CD14-positive monocyte (primary cell): ENCODE measurements at regions not wholly inside any gene's neighbourhood (a gene's known extent, or its start where the extent isn't known, plus 50 kb on each side); places are given as distances from the start of the nearest gene placed in this dataset.

Experiments used
- DNase-seq, 3 donors: peaks; one replicate each; pipeline ENCODE4 v3.0.0-alpha.2; 2011 to 2022
- H2AFZ ChIP-seq: 2 replicates; pipeline ENCODE4 v1.6.0; 2012; ENCODE audit warnings: mild to moderate bottlenecking, low read depth, low read length, inconsistent platforms; ENCODE audit not compliant: insufficient read depth, poor library complexity, severe bottlenecking
- H3K27ac ChIP-seq, 2 donors: 1 replicate in 1 of 2; 2 replicates in 1 of 2; pipeline ENCODE4 v1.5.1; 2012 to 2013; ENCODE audit warnings: low read length in 2 of 2, control low read depth in 1 of 2, inconsistent platforms in 1 of 2, low read depth in 1 of 2, mild to moderate bottlenecking in 1 of 2
- H3K27me3 ChIP-seq, 2 donors: one replicate each; pipeline versions ENCODE4 v1.6.0 to v1.6.1; 2011 to 2013; ENCODE audit warnings: low read length in 2 of 2; ENCODE audit not compliant: control insufficient read depth in 2 of 2, insufficient read depth in 2 of 2
- H3K36me3 ChIP-seq, 2 donors: replicated peaks in 1 of 2; 1 replicate in 1 of 2; 2 replicates in 1 of 2; pipeline versions ENCODE4 v1.5.1 to v1.6.1; 2012 to 2013; ENCODE audit warnings: low read length in 2 of 2, control low read depth in 1 of 2, inconsistent platforms in 1 of 2, mild to moderate bottlenecking in 1 of 2; ENCODE audit not compliant: insufficient read depth in 2 of 2, control insufficient read depth in 1 of 2
- H3K4me1 ChIP-seq, 2 donors: 1 replicate in 1 of 2; 2 replicates in 1 of 2; pipeline versions ENCODE4 v1.5.1 to v1.6.1; 2012 to 2013; ENCODE audit warnings: low read length in 2 of 2, control low read depth in 1 of 2, inconsistent platforms in 1 of 2, mild to moderate bottlenecking in 1 of 2, moderate library complexity in 1 of 2; ENCODE audit not compliant: insufficient read depth in 2 of 2, control insufficient read depth in 1 of 2
- H3K4me2 ChIP-seq: replicated peaks from 2 replicates; pipeline ENCODE3; 2012; ENCODE audit warnings: low read length, moderate library complexity, mild to moderate bottlenecking; ENCODE audit not compliant: poor library complexity, severe bottlenecking; ENCODE audit errors: extremely low read depth
- H3K4me3 ChIP-seq, 3 experiments: fragments of 200-600 bp in 1 of 3; sonication (generic) in 1 of 3; replicated peaks in 1 of 3; 1 replicate in 2 of 3; 2 replicates in 1 of 3; pipeline ENCODE4 v1.5.1; 2011 to 2013; ENCODE audit warnings: low read length in 3 of 3, mild to moderate bottlenecking in 3 of 3, control low read depth in 2 of 3, low read depth in 2 of 3, inconsistent platforms in 1 of 3, moderate library complexity in 1 of 3
- H3K79me2 ChIP-seq: 2 replicates; pipeline ENCODE4 v1.6.0; 2012; ENCODE audit warnings: mild to moderate bottlenecking, control low read depth, inconsistent platforms, low read length, moderate library complexity; ENCODE audit not compliant: insufficient read depth
- H3K9ac ChIP-seq: 2 replicates; pipeline ENCODE4 v1.6.0; 2017; ENCODE audit warnings: low read length, mild to moderate bottlenecking; ENCODE audit not compliant: insufficient read depth, poor library complexity, severe bottlenecking
- H3K9me3 ChIP-seq, 2 donors: replicated peaks in 1 of 2; 1 replicate in 1 of 2; 2 replicates in 1 of 2; pipeline versions ENCODE4 v1.5.1 to v1.6.1; 2012 to 2013; ENCODE audit warnings: low read length in 2 of 2, control low read depth in 1 of 2; ENCODE audit not compliant: control insufficient read depth in 1 of 2, insufficient read depth in 1 of 2
- H4K20me1 ChIP-seq: 2 replicates; pipeline ENCODE4 v1.6.0; 2012; ENCODE audit warnings: mild to moderate bottlenecking, low read length, control low read depth, moderate library complexity; ENCODE audit not compliant: insufficient read depth
- H3K27ac Mint-ChIP-seq, 7 donors: one replicate each; pipeline ENCODE4 v1.8.0; 2020; ENCODE audit warnings: mild to moderate bottlenecking in 7 of 7, mixed read lengths in 7 of 7, moderate library complexity in 6 of 7, inconsistent platforms in 2 of 7
- H3K27me3 Mint-ChIP-seq, 3 donors: one replicate each; pipeline ENCODE4 v1.8.0; 2021 to 2022; ENCODE audit warnings: low read depth in 3 of 3, mild to moderate bottlenecking in 3 of 3, mixed read lengths in 3 of 3, moderate library complexity in 3 of 3, inconsistent platforms in 1 of 3
- H3K36me3 Mint-ChIP-seq, 2 donors: one replicate each; pipeline ENCODE4 v1.8.0; 2020; ENCODE audit warnings: mixed read lengths in 2 of 2, inconsistent platforms in 1 of 2, mild to moderate bottlenecking in 1 of 2
- H3K4me1 Mint-ChIP-seq: one replicate; pipeline ENCODE4 v1.8.0; 2020; ENCODE audit warnings: mild to moderate bottlenecking, mixed read lengths
- H3K4me3 Mint-ChIP-seq, 2 donors: one replicate each; pipeline ENCODE4 v1.8.0; 2020; ENCODE audit warnings: mild to moderate bottlenecking in 2 of 2, mixed read lengths in 2 of 2, moderate library complexity in 1 of 2
- H3K9me3 Mint-ChIP-seq, 7 donors: one replicate each; pipeline ENCODE4 v1.8.0; 2020 to 2022; ENCODE audit warnings: mixed read lengths in 7 of 7, mild to moderate bottlenecking in 6 of 7, moderate library complexity in 6 of 7, inconsistent platforms in 2 of 7
- WGBS: methylation state at CpG from one replicate; pipeline ENCODE4 v1.1.5; 2013; ENCODE audit warnings: missing lambda C conversion rate; ENCODE audit not compliant: insufficient coverage; 5-methylcytosine and 5-hydroxymethylcytosine counted together
- intact Hi-C, 2 donors: fragments of 100-400 bp; cut with micrococcal nuclease; formaldehyde crosslinking; loops; one replicate each; pipeline versions ENCODE4 v1.15.0 to v1.15.1; 2023
- TF ChIP-seq, protein P1 (sequence below): fragments of 200-600 bp; IDR thresholded peaks from one replicate; pipeline ENCODE4 v1.8.0; 2022; ENCODE audit warnings: antibody characterized with exemption, mild to moderate bottlenecking

DNA sequence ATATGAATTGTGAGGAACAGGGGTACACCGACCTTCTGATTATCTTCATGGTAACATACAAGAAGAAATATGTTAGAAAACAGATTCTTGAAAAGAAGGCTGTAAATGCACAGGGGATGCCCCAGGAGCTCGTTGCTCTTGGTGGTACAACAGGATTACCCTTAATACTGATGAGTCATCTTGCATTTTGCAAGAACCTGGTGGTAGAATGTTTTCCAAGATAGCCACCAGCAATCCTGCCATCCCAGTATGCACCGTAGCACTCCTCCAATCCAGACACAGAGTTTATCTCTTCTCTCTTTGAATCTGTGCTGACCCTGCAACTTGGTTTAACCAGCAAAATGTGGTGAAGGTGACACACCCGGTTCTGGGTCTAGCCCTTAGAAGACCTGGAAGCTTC lies 238.3 kb downstream of the EN1 start:
- intact Hi-C loops = no loop called here
- H4K20me1 ChIP-seq = no peaks in the 10 kb centered on the region
- no peak overlapping the region for H3K4me3 Mint-ChIP-seq

DNA sequence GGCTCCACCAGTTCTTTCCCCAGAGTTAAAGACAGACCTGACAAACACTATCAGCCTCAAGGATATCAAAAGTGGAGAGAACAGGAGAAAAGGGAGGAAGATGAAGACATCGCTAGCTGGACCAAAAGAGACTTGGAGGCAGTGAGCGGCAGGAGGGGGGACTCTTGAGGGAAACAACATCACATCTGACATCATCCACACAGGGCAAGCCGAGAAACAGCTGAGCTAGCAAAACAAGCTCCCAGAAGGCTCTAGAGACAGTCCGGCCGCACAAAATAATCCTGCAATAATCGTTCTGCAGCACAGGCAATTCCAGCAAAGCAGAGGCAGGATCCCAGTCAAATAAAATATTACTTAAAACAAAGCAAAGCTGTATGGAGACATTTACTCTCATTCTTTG lies 239.8 kb downstream of the EN1 start:
- intact Hi-C loops = no loop called here
- no peak for DNase-seq
- H4K20me1 ChIP-seq = no peaks in the 10 kb centered on the region
- Mint-ChIP-seq H3K4me1 (no peaks in the 10 kb centered on the region), H3K4me3 (no peak overlapping the region), H3K9me3 (peaks cover 0 to 3% (median 0%) of the 10 kb centered on the region in 7 donors), H3K27me3 (peaks cover 2% of the 10 kb centered on the region in 3 donors), H3K36me3 (no peaks in the 10 kb centered on the region), H3K27ac (no peak overlapping the region)
- H2AFZ ChIP-seq = no peak overlapping the region
- no peaks in the 10 kb centered on the region for H3K9me3 ChIP-seq
- no peak overlapping the region for H3K4me2 ChIP-seq
- H3K4me1 ChIP-seq = no peaks in the 10 kb centered on the region
- TF ChIP-seq, protein P1, sequence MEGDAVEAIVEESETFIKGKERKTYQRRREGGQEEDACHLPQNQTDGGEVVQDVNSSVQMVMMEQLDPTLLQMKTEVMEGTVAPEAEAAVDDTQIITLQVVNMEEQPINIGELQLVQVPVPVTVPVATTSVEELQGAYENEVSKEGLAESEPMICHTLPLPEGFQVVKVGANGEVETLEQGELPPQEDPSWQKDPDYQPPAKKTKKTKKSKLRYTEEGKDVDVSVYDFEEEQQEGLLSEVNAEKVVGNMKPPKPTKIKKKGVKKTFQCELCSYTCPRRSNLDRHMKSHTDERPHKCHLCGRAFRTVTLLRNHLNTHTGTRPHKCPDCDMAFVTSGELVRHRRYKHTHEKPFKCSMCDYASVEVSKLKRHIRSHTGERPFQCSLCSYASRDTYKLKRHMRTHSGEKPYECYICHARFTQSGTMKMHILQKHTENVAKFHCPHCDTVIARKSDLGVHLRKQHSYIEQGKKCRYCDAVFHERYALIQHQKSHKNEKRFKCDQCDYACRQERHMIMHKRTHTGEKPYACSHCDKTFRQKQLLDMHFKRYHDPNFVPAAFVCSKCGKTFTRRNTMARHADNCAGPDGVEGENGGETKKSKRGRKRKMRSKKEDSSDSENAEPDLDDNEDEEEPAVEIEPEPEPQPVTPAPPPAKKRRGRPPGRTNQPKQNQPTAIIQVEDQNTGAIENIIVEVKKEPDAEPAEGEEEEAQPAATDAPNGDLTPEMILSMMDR = no peak
- 100% methylated on average over 3 of the region's 6 CpGs for WGBS
- no peak overlapping the region for H3K27ac ChIP-seq
- H3K27me3 ChIP-seq = no peaks in the 10 kb centered on the region
- H3K36me3 ChIP-seq = no peaks in the 10 kb centered on the region
- no peak overlapping the region for H3K4me3 ChIP-seq
- H3K79me2 ChIP-seq = no peaks in the 10 kb centered on the region
- no peak overlapping the region for H3K9ac ChIP-seq

More for the DNA sequence above, 238.3 kb downstream of the EN1 start:
- peaks cover 0 to 3% (median 0%) of the 10 kb centered on the region in 7 donors for H3K9me3 Mint-ChIP-seq
- Histone ChIP-seq H3K4me1 (no peaks in the 10 kb centered on the region), H2AFZ (no peak overlapping the region), H3K9me3 (no peaks in the 10 kb centered on the region), H3K4me2 (no peak overlapping the region), H3K27ac (no peak overlapping the region), H3K4me3 (no peak overlapping the region), H3K36me3 (no peaks in the 10 kb centered on the region), H3K27me3 (no peaks in the 10 kb centered on the region), H3K9ac (no peak overlapping the region), H3K79me2 (no peaks in the 10 kb centered on the region)
- H3K36me3 Mint-ChIP-seq = no peaks in the 10 kb centered on the region
- H3K4me1 Mint-ChIP-seq = no peaks in the 10 kb centered on the region
- no peak for DNase-seq
- 100% methylated on average over 1 of the region's 4 CpGs for WGBS
- H3K27me3 Mint-ChIP-seq = peaks cover 2% of the 10 kb centered on the region in 3 donors
- TF ChIP-seq, protein P1 = no peak
- no peak overlapping the region for H3K27ac Mint-ChIP-seq
